GM19023 (cell line): ENCODE measurements at regions not wholly inside any gene's neighbourhood (a gene's known extent, or its start where the extent isn't known, plus 50 kb on each side); places are given as distances from the start of the nearest gene placed in this dataset.

Experiments used
- ATAC-seq: cut with Tn5 transposase; IDR thresholded peaks from one replicate; pipeline ENCODE4 v1.9.1; 2021; ENCODE audit warnings: mild to moderate bottlenecking, moderate library complexity; ENCODE audit not compliant: unreplicated experiment

DNA sequence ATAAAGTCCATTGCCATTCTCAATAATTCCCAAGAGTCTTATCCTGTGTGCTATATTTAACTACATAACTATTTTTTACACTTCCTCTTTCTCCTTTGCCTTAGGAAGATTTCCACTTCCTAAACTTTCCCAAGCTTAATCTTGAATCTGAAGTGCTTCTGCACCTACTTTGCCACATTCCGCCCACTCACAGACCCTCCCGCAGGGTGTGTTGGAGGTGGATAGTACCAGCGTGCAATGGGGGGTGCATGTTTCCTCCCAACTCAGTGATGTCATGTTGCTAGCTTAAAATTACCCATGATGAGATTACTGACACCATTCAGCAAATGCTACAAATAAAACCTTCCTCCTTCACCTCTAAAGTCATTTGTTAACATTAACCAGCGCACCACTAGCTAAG is 460.2 kb downstream of the NR2F1-AS1 start:
- no peak for ATAC-seq

DNA sequence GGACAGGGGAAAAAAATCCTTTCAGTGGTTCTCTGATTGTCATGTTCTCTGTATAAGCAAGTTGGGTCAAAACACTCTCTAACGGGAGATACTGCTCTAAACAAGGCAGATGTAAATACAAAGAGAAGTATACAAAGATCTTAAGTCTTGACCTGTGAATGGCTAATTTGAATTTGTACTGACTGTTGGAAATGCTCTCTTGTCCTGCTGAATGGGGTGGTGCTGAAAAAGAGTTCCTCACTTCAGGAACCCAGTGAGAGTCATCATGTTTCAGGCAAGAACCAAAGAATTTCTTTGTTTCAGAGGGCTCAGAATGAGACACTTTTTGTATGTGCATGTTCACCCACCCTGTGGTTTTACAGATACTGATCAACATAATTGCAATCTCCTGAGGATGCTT is 461.0 kb downstream of the NR2F1-AS1 start:
- no peak for ATAC-seq

DNA sequence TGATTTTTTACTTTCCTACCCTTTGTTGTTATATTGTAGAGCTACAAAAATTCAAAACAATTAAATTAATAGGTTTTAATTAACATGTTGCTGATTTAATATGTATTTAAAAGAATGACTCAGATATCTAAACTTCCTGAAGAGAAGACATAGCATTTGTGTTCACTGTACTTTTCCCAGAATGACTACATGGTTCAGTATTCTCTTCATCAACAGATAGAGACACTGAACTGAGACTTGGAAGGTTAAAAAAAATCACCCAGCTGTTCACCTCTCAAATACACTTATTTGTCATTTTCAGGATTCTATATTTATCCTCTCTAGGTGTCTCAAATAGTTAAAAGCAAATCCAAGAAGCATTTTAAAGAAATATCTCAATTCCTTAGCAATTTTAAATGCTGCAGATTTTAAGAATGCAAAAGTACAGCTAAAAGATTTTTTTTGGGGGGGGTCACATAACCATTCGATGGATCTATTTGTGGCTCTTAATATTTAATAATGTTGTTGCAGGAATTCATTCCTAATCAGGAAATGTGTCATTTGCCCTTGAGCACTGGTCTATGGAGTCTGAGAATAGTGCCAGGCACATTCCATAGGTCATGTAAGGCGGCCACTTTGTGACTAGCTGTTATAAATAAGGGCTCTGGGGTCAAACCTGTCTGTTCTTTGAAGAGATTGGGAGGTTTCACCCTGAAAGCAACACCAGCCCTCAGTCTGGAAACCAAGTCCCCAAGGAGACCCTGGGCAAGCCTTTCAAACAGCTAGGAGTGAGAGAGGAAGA is 463.1 kb downstream of the NR2F1-AS1 start:
- ATAC-seq: no peak

DNA sequence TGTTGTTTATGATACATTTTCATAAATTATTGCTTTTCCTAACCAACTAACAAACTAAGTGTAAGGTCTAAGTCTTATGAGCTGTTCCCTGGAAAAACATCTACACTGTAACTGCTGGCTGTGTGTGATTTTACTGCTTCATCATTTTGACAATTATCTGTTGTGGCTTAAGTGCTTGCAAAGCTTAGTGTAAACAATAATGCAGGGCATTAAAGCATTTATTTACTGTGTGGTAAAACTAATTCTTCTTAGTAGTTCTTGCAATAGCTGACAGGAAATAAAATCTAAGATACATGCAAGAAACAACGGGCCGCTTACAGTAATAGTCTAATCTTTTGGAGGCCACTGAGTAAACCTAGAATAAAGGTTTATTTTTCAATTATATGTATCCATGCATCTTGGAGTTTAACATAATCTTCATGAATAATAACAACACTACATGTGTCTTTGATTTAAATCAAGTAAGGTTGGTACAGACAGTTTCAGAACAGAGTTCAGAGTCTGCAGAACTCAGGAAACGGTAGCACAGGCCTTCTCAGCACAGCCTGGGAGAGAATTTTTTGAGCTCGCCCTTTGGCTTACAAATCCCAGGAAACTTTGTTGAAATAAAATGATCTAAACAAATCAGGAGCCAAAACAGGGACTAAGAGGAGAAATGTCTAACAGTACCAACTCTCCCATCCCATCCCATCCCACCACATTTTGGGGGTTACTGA is 473.1 kb downstream of the NR2F1-AS1 start:
- ATAC-seq: no peak

DNA sequence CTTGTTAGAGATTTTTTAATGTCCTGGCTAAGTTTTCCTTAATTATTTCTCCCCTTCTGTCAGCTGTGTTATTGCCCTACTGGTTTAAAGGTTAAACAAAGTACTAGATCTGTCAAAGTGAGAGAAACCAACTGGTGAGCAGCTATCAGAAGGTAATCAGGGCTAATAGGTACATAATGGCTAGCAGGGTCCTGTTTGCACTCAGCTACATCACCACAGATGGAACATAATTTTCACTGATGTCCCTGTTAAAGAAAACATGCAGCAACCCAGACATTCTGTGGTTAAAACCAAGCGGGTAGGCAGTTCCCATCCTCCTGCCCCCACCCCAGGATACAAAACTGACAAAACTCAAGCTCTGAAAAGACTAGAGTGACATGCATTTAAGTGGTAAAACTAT is 473.9 kb downstream of the NR2F1-AS1 start:
- ATAC-seq: no peak

DNA sequence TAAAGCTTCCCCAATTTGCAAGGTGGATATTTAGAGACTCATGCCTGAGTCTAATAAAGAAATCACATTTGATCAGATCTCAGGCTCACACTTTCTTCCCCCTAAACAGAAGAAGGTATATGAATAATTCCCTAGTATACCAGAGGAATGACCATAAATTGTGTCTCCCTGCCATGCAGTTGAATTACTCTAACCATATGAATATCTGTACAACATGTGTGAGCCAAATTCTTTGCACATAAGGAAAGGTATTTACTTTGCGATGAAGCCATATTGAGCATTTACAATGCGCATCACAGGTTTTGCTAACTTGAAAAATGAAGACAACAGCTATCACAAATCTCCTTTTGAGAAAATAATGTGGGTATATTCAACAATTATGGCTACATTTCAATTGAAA is 479.4 kb downstream of the NR2F1-AS1 start:
- ATAC-seq: no peak

DNA sequence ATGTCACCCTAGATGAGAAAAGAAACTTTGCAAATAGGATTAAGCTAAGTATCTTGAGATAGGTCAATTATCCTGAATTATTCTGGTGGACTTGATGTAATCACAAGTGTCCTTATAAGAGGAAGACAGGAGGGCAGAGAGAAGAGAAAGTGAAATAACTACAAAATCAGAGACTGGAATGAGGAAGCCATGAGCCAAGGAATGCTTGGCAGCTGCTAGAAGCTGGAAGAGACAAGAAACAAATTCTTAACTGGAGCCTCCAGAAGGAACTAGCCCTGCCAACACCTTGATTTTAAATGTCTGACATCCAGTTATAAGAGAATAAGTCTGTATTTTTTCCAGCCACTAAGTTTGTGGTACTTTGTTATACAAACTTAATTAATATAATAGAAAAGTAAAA is 480.0 kb downstream of the NR2F1-AS1 start:
- ATAC-seq: no peak

DNA sequence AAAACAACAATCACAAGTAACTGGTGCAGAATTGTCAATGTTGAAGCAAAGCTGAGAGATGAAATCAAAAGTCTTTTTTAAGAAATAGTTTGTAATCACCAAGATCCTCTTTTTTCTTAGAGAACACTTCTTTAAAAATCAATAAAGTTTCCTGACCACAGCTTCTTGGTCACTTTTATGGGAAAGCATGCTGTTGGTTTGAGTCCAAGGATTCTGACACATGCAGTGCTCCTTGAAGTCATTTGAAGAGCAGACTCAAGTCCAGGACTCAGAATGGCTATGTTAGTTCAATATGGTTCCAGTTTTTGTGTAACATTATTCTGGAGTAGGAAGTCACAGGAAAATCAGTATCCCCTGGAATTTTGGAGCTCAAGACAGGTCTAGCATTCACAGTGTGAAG is 480.6 kb downstream of the NR2F1-AS1 start:
- ATAC-seq: no peak

DNA sequence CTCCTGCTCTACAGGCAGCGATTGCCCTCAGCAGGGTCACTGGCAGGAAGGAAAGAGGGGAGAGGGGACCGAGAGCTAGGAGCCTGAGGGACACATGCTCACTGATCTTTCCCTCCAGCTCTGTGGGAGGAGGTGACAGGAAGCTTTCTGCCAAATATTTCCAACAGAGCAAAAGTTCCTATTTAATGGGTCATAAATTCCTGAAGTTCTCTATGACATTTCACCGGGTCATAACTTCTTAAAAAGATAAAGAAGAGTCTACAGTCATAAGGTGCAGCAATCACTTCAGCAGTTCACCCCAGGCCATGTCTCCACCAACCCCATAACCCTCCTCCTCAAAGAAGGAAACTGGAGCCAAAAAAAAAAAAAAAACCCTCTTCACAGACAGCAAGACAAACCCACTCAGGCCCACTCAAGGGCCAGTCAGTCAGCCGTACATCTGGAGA is 481.1 kb downstream of the NR2F1-AS1 start:
- no peak for ATAC-seq

DNA sequence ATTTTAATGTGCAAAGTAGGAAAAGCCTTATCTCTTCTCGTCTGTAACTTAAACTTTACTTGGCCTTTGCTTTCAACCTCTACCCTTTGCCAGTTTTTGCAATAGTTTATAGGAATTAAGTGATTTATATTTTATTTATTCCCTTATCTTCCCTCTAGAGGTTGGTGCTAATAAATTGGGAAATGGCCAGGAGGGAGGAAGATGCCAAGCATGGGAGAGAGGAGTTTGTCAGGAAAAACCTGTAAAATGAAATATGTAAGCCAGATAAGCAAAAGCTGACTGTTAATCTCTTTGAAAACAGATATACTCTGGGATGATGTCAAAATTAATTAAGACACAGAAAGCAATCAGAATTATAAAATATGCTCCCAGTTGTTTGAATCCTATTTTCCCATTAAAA is 484.5 kb downstream of the NR2F1-AS1 start:
- no peak for ATAC-seq

DNA sequence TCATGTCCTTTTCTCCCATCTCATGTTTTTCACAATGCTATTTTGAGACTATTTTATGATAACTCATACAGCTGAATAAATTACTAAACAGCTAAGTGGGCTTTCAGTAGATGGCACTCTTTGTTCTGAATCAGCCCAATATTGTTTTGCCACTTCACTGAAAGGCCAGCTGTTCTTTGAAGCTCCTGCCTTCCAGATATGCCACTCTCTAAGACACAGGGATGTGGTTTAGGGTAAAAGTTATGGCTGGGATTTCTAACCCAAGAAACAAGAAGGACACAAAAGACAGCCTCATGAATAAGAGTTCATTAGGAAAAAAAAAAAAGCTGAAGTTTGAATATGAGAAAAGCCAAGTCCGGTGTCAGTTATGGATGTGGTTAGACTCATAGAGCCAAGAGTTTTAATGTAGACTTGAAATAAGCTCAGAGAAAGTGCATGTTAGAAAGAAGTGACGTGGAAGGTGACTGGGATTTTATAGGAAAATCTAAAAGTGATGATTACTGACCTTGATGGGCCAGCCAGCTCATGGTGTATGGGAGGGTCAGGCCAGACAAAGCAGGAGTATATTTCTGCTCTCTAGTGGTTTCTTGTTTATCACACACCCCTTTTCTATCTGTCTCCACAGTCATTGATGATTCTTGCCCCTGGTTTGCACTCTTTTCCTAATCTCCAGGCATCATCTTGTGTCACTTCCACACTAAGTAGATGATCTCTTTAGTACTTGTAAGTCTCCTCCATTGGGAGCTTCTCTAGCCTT is 488.5 kb downstream of the NR2F1-AS1 start:
- no peak for ATAC-seq

DNA sequence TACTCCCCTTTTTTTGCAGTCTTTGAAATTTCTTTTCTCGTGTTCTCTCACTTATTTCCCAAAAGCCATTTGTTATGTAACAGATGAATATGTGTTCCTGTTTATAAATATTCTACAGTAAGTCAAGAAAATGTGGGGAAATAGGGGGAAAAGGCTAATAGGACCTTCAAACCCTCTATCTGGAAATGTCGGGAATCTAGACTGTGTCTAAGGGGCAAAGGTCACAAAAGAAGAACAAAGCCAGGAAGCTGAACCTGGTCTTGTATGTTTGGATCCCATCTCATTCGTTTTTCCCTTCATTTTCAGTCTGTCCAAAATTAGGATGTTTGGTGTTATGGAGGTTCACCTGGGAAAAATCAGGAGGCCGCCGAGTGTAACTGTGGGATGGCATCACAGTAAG is 490.3 kb downstream of the NR2F1-AS1 start:
- ATAC-seq: no peak

DNA sequence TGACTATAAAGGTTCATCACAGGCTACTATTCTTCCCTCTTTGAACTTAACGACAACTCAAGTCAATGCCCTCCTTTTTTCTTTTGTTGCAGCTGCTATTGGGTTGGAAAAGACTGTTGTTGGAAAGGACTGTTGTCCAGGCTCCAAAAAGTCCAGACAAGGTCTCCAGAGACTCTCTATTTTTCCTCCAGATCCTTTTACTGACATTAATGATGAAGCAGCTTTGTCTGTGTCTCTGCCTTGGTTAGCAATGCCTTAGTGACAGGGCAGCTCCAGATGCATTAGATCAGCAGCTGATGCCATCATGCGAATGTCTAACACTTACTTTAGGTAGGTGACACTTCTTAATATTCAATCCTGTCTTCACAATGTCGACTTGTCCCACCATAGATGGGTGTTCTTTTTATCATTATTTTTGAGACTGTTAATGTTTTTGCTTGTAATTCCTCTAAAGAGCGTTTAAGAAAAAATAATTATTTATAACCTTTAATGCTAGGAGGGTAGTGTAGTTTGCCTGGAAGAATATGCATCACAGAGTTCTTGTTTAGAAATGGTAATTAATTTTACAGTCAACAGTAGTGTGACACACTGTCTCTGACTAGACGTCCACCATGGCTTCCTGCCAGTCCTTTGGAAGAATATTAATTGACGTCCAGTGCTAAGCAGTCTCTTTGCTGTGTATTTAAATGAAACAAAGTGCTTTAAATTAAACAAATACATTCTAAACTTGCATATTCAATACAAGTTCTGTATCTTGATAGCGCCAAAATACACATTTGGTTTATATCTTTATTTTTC is 492.2 kb downstream of the NR2F1-AS1 start:
- ATAC-seq: no peak

DNA sequence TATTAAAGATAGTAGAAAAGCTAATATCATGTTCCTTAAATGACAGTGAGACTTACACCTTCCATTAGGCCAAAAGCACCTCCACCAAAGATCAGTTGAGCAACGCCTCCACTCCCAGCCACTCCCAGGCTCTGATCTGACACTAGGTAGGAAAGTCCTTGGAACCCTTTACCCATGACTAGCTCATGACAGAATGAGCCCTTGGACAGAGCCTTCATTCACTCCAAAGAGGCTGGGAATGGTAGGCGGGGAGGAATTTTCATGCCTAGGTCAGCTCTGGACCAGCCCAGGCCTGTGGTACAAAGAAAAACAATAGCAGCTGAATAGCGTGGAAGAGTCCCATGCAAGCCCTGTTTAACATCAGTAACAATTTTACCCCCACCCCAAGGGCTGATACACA is 493.7 kb downstream of the NR2F1-AS1 start:
- no peak for ATAC-seq

DNA sequence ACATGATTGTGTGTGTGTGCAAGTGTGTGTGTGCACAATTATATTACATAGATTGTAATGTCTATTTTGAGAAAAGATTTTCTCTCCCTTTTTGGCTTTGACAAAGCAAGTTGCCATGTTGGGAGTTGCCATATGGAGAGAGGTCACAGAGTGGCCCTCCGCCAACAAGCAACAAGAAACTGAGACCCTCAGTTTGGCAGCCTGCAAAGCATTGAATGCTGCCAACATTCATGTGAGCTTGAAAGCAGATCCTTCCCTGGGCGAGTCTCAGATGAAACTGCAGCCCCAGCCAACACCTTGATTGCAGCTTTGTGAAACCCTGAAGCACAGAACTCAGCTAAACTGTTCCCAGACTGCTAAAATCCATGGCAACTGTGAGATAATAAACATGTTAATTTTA is 498.0 kb downstream of the NR2F1-AS1 start:
- no peak for ATAC-seq

DNA sequence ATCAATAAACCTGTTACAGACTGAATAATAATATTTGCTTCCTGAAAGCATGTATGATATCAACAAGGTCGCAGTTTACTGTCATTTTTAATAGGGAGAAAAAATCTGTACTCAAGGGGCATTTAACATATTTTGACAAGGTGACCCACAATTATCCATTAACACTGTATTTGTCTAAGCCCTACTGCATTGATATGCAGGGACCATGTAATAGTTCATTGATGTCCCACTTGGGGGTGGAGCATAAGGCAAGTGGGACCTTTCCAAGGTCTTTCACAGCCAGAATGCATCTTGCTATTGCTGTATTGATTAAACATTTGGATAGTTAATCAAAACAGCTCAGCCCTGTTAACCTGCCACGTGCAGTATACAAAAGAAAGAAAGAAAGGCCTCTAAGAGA is 502.0 kb downstream of the NR2F1-AS1 start:
- ATAC-seq: no peak

DNA sequence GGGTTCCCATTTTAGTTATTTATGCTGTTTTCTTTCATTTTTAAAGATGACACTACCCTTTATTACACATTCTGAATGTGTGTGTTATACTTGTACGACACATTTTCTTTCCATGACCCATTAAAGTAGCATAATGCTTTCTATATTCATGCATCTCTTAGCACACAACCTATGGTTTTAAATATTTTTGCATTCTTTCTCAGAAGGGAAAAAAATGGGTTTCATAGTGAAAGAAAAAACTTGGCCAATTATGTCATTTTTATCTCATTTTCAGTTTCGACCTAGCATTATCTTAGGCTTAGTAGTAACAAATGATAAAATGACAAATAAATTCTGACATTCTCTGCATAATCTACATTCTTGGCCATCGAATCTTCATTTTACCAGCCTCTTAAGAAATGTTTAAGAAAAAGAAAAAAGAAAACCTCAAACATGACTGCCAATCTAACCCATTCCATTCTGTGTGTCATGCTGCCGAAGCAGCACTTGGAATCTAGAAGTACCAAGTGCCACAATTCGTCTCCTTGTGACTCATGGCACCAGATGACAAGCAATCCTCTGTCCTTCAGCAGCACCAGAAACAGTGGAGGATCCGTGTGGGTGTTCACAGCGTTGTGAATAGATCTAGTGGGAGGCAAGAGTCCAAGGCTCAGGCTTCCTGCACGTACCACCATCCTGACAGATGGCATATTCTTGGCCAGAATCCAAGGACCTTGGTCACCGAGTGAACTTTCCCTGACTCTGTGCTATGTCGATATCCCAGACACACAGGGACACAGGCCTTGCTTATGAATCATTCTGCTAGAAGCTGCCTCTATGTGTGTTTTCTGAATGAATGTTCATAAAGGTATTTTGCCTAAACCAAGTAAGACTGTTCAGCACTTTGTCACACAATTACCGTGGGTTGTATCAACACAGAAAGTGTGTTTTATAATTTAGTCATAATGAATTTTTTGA is 502.7 kb downstream of the NR2F1-AS1 start:
- ATAC-seq: peak; percentile 70

DNA sequence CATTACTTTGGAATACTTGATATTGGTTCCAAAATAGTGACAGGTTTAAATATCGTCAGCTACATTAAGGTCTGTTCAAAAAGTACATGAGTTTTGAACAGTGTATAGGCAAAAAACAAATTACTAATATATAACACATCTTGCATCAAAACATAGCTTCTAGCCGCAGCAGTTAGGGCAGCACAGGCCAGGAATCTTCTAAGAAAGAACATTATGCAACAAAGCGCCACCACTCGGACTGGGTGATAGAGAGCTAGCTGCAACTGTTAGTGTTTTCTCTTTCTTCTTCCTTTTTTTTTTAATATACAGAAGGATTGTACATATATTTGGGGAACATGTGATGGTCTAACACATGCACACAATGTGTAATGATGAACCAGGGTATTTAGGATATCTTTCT is 504.5 kb downstream of the NR2F1-AS1 start:
- ATAC-seq: no peak

DNA sequence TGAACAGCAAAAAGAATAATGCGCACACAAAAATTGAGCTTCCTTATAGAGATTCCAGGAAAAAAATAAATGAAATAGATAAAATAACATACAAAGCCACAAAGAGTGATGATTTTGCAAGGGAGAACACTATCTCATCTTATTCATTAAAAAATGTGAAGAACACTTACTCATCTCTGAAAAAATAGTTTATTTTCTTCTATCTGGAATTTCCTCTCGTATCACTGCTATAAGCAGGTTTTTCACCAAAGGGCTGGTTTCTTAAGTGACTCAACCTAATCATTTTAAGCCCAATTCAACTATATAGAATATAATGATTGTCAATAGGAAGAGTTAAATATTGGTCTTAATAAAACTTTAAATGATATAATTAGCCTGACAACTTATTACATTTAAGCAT is 504.9 kb downstream of the NR2F1-AS1 start:
- ATAC-seq: no peak

DNA sequence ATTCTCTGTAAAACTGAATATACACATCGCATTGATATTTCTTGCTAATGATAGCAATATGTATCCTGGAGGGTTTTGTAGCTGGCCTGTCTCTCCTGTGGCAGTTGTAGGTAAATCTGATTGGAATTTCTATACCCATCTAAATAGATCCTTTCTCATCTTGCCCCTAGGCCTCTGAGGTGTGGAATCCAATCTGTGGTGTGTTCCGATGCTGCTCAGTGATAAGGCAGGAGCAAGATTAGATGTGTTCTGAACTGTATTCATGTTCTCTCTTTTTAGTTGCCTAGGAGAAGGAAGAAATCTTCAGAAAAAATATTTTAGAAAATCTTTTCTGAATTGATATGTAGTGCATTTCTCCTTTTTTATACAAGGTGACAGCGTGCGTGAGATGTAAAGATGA is 507.5 kb downstream of the NR2F1-AS1 start:
- no peak for ATAC-seq
